ENCODE measurements at regions not wholly inside any gene's neighbourhood (a gene's known extent, or its start where the extent isn't known, plus 50 kb on each side); places are given as distances from the start of the nearest gene placed in this dataset.

GRCh38 chr6:156648616-156649015 is 128.6 kb upstream of the ARID1B start:
- no peak for DNase-seq

DNA sequence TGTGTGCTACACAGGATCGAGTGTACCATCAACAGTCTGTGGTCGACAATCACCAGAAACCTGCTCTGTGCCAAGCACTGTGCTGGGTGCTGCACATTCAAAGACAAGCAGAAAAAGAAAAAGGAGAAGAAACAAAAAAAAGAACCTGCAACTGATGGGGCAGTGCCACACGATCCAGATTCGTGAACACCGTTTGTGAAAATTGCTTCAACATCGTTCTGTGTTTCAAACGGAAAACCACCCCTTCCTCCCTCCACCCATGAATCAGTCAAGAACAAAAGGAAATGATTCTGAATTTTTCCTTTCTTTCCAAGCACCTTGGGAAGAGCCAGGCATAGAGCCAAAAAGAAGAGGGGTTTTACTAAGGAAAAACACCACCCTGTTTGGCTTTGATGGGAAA is 129.2 kb upstream of the ARID1B start:
- no peak for DNase-seq

DNA sequence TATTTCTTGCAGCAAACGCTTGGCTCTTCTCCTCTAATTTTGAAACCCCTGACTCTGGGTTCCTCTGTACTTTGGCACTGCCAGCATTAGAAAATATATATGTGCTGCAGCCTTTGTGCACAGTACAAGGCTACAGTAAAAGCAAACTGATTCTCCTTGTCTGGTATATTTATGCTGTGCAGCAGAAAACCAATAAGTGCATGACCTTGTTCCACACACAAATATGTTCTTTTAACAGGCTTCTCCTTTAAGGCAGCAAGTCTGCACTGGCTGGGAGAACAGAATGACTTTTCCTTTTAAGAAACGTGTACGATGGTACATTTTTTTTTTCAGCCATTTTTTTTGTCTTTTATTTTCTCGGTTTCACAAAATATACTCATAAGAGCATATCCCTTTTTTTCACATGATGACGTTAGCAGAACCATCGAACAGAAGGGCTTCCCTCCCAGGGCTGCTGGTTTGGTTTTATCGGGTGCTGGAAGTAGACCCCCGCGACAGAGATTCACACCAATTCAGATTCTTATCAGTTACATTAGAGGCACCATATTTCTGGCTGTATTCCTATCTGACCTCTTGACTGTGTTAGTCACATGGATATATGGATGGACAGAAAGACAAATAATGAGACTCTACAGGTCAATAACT is 129.9 kb upstream of the ARID1B start:
- DNase-seq = no peak

DNA sequence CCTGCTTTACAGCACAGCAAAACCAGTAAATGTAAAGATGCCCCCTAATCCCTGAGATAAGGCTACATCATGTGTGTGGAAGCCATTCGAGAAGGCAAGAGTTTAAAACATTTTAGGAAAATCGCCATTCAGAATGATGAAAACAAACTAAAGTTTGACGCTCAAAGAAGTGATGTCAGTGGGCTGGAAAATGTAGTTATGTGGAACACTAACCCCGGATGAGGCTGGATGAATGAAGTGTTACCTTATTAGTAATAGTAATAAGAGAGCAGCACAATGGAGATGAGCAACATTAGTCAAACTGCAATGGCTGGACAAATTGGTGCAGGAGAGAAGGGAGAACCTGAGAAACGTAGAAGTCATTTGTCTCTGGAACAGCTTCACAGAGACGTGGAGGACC is 130.7 kb upstream of the ARID1B start:
- DNase-seq = no peak

- DNase-seq = no peak
These were observed 132.1 kb upstream of the ARID1B start for GRCh38 chr6:156645097-156645496.

DNA sequence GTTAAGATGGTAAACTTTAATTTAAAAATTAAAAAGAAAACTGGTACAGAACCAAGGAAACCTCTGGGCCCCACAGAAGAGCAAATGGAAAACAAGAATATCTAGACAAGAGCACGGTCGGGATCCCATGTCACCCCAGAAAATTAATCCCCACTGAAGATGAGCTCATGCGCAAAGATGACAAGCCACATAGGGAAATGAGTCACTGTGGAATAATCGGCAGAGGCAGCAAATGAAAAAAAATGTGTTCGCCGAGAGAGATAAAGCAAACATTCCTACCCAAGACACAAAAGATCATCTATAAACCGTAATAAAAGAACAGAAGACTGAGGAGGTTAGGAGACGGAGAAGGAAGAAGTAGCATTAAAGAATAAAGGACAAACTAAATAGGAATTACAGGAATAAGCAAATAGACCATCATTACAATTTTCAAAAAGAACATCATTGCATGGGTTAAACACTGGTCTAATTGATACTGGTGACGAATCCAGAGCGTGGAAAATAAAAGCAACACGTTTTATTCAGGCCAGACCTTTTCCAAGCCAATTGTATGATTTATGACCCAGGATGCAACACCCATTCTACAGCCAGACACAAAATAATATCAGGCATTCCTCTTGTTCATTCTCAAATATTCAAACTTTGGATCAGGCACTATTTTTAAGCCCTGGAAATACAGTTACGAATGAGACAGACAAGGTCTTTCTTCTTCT is 138.0 kb upstream of the ARID1B start:
- DNase-seq = no peak

DNA sequence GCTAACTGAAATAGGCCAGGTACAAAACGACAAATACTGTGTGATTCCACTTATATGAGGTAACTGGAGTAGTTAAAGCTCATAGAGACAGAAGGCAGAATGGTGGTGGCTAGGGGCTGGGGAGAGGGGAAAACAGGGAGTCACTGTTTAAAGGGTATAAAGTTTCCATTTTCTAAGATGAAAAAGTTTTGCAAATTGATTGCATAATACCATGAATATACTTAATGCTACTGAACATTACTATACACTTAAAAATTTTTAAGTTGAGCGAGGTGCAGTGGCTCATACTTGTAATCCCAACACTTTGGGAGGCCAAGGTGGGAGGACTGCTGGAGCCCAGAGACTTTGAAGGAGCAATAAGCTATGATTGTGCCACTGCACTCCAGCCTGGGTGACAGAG is 138.6 kb upstream of the ARID1B start:
- no peak for DNase-seq

- no peak for DNase-seq
These were observed 142.2 kb upstream of the ARID1B start for GRCh38 chr6:156634951-156635371.

DNA sequence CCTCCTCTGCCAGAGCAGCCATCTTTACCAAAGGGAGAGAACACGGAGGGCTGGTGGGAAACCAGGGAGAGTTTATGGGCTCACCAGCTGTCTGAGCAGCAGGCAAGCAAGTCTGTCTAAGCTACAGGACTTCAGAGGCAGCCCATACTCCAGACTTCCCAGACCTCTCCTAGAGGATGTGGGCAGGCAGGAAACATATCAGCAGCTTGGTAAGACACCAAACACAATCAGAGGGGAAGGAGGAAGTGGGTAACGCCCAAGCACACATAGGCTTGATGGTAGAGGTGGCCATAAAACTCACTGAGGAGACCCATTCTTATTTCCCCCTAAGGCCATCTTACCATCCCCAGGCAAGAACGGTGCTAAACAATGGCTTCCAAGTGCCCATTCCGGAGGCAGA is 143.1 kb upstream of the ARID1B start:
- DNase-seq = no peak

DNA sequence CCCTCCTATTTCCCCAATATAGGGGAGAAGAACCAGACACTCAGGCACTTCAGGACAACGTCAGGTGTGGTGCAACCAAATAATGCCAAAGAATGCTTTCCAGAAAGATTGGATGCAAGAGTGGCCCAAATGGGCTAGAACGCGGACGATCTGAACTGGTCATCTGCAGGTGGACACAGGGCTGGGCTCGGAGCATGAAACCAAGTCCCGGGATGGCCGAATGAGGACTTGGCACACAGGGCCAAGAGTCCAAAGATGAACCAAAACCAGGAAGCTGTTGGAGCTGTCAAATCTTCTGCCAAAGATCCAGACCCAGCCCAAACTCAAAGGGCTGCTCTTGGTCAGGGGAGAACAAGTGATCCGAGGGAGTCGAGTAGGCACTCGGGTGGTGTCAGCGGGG is 143.9 kb upstream of the ARID1B start:
- no peak for DNase-seq

GRCh38 chr6:156630613-156631302 is 146.4 kb upstream of the ARID1B start:
- DNase-seq = no peak

DNA sequence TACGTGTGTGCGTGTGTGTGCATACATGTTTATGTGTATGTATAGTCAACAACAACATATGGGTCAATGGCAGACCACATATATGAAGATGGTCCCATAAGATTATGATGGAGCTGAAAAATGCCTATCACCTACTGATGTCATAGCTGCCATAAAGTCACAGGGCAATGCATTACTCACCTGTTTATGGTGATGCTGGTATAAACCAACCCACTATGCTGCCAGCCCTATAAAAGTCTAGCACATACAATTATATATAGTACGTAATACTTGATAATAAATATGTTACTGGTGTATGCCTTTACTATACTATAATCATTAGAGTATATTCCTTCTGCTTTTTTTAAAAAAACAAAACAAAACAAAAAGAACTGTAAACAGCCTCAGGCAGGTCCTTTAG is 148.4 kb upstream of the ARID1B start:
- DNase-seq = no peak

DNA sequence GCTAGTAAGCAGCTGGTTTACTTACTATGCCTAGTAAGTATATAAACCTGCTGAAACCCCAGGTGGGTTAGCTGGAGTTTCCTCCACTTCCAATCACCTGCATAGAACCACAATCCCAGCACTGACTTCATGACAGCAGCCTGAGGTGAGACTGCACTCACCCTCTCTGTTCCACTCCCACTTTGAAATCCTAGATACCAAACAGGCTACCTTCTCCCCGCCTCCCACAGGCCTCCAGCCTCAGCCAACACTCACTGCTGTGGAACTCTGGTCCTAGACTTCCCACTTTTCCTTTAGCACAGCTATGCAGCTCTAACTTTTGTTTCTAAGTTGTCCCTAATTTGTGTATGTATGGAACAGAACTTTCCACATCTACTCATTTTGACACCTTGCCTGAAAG is 149.7 kb upstream of the ARID1B start:
- no peak for DNase-seq

DNA sequence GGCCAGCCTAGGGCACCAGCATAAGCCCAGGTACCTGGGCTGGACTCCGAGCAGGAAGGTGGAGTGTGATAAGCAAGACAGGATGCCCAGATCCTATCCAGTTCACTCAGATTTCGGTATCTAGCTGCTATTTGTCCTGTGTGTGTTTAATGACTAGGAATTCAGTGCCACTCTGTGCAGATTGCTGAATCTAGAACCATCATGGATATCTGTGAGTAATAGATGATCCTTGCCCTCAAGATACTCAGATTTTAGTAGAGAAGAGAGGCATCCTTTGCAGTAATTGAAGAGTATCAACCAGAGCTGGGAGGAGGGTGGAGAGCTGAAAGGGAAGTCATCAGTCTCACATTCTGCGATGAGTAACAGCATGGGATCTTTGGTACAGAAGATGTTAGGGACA is 155.0 kb upstream of the ARID1B start:
- DNase-seq = no peak

DNA sequence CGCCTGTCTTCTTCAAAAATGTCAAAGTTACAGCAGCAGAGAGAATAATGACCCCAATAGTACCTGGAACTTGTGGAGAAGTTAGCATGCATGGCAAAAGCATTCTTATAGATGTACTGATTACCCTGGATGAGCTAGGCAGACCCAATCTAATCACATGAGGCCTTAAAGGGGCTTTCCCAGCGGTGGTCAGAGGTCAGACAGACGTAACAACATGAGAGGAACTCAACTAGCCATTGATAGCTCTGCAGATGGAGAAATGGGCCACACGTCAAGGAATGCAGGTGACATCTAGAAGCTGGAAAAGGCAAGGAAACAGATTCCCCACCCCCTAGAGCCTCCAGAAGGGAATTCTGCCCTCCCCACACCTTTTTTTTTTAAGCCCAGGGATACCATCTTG is 156.8 kb upstream of the ARID1B start:
- DNase-seq = no peak

DNA sequence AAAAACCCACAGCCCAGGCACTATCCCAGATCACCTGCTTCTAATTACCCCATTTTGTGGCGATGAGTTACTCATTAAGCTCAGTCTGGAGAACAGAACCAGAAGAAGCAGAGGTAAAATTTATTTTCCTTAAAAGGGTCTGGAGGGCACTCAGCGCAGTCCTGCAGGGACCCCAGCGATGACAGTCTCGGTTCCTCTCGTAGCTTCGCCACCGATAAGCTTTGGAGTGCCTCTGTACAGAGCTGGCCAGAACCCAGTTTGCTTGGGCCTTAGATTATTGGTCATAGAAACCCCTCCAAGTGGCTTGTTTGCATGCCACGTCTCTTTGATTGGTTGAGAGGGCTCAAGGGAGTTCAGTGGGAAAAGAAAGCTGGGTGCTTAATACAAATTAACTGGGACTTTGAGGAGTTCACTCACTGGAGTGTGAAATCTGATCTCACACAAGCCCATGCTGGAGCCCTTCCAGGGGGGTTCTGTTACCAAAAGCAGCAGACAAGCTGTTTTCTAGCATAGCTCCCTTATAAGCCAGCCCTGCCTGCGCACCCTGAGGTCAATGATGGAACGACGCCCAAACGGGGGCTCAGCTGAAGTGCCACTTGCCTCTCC is 158.5 kb upstream of the ARID1B start:
- peak; percentile 62 for DNase-seq

- DNase-seq = no peak
These were observed 159.2 kb upstream of the ARID1B start for GRCh38 chr6:156617941-156618340.

DNA sequence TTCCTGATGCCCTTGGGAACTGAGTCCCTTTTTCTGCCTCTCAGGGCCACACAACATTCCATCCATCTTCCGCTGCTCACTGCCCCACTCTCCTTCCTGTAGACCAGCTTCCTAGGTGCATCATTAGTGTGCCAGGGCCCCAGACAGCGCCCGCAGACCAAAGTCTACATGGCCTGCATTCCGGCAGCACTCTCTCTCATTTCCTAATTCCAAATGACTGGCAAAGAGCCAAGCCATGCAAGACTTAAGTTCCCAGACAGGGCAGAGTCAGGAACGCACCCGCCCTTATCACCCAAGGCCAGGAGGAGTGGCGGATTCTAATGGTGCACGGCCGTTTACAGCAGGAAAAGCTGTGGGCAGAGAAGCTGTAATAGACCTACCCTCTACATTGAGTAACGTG is 159.8 kb upstream of the ARID1B start:
- DNase-seq = peak; percentile 47

DNA sequence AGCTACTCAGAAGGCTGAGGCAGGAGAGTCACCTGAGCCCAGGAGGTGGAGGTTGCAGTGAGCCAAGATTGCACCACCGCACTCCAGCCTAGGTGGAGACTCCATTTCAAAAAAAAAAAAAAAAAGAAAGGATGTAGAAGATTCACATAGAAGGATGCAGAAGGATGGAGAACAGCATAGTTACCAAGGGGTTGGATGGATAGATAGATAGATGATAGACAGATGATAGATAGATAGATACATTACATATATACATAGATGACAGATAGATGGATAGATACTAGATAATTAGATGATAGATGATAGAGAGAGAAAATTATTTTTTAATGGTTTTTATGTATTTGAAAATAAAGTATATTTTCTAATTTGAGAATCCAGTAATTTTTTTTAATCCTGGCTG is 160.7 kb upstream of the ARID1B start:
- DNase-seq = no peak

GRCh38 chr6:156613996-156614395 is 163.2 kb upstream of the ARID1B start:
- DNase-seq = no peak

DNA sequence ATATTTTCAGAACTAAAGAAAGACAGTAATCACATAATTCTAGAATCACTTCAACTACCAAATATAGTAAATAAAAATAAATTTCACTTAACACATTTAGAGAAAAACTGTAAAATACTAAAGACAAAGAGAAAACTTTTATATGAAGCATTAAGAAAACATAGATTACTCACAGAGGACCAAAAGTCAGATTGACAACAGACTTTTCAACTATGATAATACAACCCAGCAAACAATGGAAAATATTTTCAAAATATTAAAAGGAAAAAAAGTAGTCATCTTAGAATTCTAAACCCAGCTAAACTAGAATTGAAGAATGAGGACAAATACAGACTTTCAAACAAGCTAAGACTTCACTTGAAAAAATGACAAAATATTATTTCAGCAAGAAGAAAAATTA is 164.8 kb upstream of the ARID1B start:
- no peak for DNase-seq

DNA sequence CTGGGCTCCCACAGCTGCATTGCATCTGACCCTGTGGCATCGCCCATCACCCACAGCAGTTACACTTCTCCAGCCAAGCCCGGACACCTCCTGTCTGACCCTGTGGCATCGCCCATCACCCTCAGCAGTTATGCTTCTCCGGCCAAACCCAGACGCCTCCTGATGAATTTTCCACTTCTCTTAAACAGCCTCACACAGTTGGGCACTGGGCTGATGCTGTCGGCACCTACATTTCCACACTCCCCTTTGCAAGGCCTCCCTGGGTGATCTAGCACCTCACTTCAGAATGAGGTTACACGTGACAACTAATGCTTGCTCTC is 175.2 kb upstream of the ARID1B start:
- no peak for DNase-seq

Measured in renal pelvis (tissue), 1 donor.